GM21528 (cell line): ENCODE measurements at regions not wholly inside any gene's neighbourhood (a gene's known extent, or its start where the extent isn't known, plus 50 kb on each side); places are given as distances from the start of the nearest gene placed in this dataset.
"Not testable (repeated sequence)": the region's sequence is repeated elsewhere in the genome, so short reads cannot be mapped to it uniquely, and the experiment has no call there.

Experiments
- ATAC-seq: cut with Tn5 transposase; IDR thresholded peaks from one replicate; pipeline ENCODE4 v1.9.1; 2021; ENCODE audit warnings: mild to moderate bottlenecking, moderate library complexity; ENCODE audit not compliant: unreplicated experiment, low FRiP score

- no peak for ATAC-seq
These were observed 155.2 kb upstream of the PRSS16 start for GRCh38 chr6:27092316-27092692.

DNA sequence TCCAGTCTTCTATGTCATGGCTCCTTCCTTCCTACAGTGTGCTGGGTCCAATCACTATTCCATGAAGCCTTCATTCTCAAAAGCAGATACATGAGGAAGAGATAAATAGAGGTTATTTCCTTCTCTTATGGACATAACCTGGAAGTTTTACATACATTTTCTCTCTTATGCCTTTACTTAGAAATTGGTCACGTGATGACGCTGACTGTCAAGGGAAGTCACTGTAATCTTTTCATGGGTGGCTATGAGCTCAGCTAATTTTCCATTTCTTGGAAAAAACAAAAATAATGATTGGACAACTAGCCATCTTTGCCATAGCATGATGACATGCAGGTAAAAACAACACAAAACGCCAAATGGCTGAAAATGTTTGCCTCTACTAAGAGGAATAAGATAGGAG lies 151.6 kb upstream of the PRSS16 start:
- ATAC-seq = no peak

- ATAC-seq = no peak
These were observed 150.5 kb upstream of the PRSS16 start for GRCh38 chr6:27096834-27097511.

GRCh38 chr6:27098956-27099355 lies 148.5 kb upstream of the PRSS16 start:
- no peak for ATAC-seq

DNA sequence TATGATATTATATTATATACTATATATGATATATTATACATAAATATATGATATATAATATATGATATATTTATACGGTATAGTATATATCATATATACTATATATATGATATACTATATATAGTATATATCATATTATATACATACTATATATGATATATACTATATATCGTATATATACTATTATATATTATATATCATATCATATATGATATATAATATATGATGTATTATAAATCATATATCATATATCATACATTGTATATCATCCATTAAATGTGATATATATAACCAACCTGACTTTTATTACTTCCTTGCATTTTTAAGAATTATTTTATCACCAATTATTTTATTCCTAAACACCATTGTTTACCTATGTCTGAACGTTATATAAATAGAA lies 146.6 kb upstream of the PRSS16 start:
- ATAC-seq = no peak

GRCh38 chr6:27101824-27102223 lies 145.7 kb upstream of the PRSS16 start:
- ATAC-seq = no peak

DNA sequence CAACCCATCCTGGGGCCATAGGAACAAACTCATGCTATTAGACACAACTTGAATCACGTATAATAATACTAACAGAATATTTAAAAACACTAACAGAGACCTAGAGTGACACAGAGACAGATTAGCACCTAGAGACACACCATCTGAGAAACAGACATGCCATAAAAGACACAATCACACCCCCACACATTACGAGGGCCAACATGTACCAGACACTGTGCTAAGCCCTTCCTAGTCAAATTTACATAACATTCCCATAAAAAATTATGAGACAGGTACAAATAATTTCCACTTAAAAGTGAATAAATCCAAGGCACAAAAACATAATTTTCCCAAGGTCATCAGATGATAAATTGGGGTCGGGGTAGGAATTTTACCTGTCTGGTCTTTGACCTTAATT lies 141.1 kb upstream of the PRSS16 start:
- no peak for ATAC-seq

GRCh38 chr6:27111743-27112142 lies 135.8 kb upstream of the PRSS16 start:
- no peak for ATAC-seq

DNA sequence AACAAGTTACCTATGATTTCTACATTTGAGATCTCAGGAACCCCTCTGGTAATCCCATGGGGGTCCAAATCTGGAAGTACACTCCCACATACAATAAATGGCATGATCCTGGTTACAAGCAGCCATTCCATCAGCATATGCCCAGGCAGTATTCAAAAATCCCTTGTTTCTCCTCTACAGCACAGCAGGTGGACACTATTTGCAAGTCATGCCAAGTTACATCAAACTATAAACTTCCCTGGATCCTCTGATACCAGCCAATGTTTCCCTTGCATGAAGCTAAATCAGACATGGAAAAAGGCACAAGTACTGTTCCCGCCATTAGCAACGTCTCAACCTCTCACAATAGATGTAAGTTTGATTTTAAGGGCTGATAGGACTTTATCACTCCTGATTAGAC lies 134.5 kb upstream of the PRSS16 start:
- no peak for ATAC-seq

- ATAC-seq = no peak
These were observed 128.2 kb upstream of the PRSS16 start for GRCh38 chr6:27119329-27119728.

DNA sequence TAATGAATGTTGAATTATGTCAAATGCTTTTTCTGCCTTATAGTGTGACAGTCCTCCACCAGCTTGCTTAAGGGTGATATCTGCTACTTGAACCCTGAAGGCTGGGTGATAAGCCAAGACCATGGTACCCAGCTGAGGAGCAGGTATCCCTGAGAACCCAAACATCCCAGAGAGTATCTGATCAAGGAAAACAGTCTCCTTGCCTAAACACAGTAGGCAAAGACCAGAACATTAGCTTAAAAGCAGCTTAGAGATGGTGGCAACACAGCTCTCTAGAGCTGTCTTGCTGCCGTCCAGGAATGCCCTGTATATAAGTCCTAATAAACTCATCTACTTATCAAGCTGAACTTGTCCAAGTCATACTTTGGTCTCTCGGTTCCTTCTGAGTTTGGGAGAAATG lies 127.7 kb upstream of the PRSS16 start:
- no peak for ATAC-seq

GRCh38 chr6:27121640-27122039 lies 125.9 kb upstream of the PRSS16 start:
- ATAC-seq = no peak

DNA sequence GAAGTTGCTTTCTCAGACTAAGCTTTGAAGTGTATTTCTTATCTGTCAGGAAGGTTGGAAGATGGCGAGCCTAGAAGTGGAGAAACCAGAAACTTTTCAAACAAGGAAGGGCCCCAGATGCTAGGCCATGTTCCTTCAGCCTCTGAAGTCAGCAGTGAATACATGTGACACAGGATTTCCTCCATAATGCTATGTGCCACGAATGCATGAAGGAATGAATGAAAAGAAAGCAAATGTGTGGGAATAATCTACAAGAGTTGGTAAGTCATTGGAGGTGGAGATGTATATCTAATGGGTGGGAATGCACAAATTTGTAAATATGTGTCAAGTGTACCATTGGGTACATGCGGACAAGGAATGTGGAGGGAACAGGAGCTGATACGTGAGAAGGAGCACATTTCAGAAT lies 123.2 kb upstream of the PRSS16 start:
- ATAC-seq = no peak

- no peak for ATAC-seq
These were observed 121.3 kb upstream of the PRSS16 start for GRCh38 chr6:27126046-27126814.

DNA sequence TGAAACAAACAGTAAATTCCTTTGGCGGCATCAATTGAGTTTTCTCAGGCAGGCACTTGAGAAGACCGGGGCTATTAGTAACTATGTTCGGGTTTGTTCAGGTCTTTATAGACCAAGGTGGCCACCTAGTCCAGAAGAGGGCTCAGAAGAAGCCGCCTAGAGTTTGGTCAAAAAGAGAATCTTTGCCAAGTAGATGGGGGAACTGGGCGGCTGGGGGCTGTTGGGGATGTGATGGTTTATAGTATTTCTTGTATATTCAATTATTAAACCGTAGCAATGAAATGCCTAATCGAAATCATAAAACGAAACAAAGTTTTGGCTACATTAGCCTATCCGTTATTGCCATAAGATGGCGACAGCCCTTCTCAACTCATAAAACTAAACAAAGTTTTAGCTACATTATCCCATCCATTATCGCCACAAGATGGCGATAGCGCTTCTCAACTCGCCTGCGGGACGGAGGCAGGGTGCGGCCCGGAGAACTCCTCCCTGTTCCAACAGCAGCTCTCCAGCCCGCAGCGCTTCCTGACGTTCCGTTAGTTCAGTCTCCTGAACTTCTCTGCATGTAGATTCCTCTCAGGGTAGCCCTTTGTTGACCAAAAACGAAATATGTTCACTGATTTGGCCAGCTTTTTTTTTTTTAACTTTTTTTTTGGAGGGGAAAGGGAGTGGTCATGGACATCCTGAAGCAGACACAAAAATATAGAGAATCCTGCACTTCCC lies 120.5 kb upstream of the PRSS16 start:
- ATAC-seq = peak; percentile 59

- not testable (repeated sequence) for ATAC-seq
These were observed 119.6 kb upstream of the PRSS16 start for GRCh38 chr6:27127874-27128273.

DNA sequence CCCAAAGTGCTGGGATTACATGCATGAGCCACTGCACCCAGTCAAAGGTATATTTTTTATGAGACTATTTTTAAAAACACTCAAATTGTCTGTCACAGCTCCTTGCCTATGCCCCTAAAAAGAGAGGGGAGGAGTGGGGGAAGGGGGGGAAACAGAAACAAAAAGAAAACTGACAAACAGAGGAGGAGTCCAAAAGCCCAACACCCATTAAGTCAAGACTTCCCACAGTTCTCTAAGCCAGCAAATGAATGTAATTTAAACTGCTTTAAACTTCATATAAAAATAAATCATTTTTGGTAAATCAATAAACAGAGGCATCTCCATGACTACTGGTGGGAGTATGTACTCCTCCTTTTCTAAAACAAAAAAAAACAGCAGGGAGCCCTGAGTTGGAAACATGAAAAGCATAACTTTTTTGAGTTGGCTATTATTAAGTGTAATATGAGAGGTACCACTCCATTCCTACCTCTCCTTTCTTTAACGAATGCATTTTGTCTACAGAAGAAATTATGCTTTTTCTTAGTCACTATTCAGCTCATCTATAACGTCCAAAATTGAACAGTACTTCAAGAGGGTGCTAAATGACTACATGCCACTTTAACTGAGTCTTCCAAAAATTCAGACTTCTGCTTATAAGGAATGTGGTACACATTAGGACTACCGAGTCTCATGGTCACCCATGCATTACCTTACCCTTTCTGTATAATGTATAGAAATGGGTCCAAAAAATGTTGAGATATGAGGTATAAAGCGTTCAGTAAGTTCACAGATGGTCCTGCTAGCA lies 119.0 kb upstream of the PRSS16 start:
- no peak for ATAC-seq

- ATAC-seq = no peak
These were observed 118.2 kb upstream of the PRSS16 start for GRCh38 chr6:27129095-27129815.

- ATAC-seq = no peak
These were observed 117.6 kb upstream of the PRSS16 start for GRCh38 chr6:27129917-27130316.
